ENCODE measurements at regions not wholly inside any gene's neighbourhood (a gene's known extent, or its start where the extent isn't known, plus 50 kb on each side); places are given as distances from the start of the nearest gene placed in this dataset.

GRCh38 chr11:134947556-134947955 is 535.5 kb upstream of the B3GAT1 start:
- TF ChIP-seq CTCF (IDR thresholded peaks at IDR 0.05) (no peak), POLR2A (IDR thresholded peaks at IDR 0.05) (no peak)

Data from heart left ventricle (tissue), 13 donors.